ENCODE measurements at regions not wholly inside any gene's neighbourhood (a gene's known extent, or its start where the extent isn't known, plus 50 kb on each side); places are given as distances from the start of the nearest gene placed in this dataset.
"Not testable (repeated sequence)": the region's sequence is repeated elsewhere in the genome, so short reads cannot be mapped to it uniquely, and the experiment has no call there.

DNA sequence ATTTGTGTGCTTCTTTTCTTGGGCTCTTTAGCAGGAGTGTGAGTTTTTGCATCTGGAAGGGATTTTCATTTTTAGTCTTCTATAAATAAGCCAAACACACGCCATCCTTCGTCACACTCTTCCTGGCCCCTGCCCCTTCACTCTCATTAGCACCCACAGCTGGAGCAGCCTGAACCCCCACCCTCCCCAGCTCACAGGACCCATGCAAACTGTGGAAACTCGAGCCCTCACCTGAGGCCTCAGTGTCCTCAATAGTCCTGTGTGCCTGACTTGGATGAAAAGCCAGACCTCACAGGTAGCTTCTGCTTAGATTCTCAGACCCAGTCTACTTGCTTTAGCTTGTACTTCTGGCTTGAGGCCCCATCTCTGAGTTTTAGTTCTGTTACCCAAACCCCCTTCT, 167.9 kb downstream of the MTHFS start:
- Histone ChIP-seq H3K27me3 (ENCODE audit: control insufficient read depth, insufficient read depth, low read length) (no peaks in the 10 kb centered on the region), H3K4me1 (ENCODE audit: control insufficient read depth, low read depth, low read length) (no peaks in the 10 kb centered on the region), H3K9ac (ENCODE audit: low read length) (no peak overlapping the region), H3K36me3 (ENCODE audit: control insufficient read depth, low read depth, low read length) (no peaks in the 10 kb centered on the region), H3K27ac (ENCODE audit: low read length) (no peak overlapping the region), H3K9me3 (ENCODE audit: control insufficient read depth, low read depth, low read length) (no peaks in the 10 kb centered on the region), H3K4me3 (ENCODE audit: low read length) (no peak overlapping the region)

DNA sequence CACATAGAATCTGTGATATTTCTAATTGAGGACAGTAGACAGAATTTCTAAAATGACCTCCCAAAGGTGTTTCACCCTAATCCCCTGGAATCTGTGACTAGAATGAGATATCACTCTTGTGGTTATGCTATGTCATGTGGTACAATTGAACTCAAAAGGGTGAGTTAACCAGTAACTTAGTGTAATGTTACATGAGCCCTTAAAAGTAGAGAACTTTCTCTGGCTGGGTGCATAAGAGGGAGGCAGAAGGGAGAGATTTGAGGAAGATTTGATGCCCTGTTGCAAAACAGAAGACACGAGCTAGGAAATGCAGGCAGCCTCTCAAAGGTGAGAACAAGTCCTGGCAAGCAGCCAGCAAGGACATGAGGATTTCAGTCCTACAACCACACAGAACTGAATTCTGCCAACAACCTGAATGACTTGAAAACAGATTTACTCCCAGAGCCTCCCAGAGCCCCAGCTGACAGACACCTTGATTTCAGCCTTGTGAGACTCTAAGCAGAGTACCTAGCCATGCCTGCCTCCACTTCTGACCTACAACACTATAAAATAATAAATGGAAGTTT, 160.3 kb downstream of the MTHFS start:
- Histone ChIP-seq H3K27me3 (ENCODE audit: control insufficient read depth, insufficient read depth, low read length) (no peaks in the 10 kb centered on the region), H3K27ac (ENCODE audit: low read length) (no peak overlapping the region), H3K9me3 (ENCODE audit: control insufficient read depth, low read depth, low read length) (no peaks in the 10 kb centered on the region), H3K9ac (ENCODE audit: low read length) (no peak overlapping the region), H3K4me3 (ENCODE audit: low read length) (no peak overlapping the region), H3K4me1 (ENCODE audit: control insufficient read depth, low read depth, low read length) (no peaks in the 10 kb centered on the region), H3K36me3 (ENCODE audit: control insufficient read depth, low read depth, low read length) (no peaks in the 10 kb centered on the region)

DNA sequence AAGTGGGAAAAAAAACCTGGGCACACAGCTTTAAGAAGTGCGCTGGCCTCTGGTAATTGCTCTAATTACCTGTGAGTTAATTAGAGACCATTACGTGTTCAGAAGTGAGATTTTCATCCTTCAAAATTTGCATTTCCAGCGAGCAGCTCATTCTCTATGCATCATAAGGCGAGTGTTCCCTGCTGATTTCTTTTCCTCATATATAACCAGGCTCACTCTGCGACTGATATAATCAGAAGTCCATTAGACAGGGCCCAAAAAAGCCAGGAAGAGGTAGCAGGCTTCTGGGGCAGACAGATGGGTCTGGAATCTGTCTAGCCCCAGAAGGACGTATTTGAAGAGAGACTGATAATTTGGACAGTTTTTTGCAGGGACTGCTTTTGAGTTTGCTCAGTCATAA, 158.7 kb downstream of the MTHFS start:
- no peaks in the 10 kb centered on the region for H3K4me1 ChIP-seq (ENCODE audit: control insufficient read depth, low read depth, low read length)
- H3K36me3 ChIP-seq (ENCODE audit: control insufficient read depth, low read depth, low read length) = no peaks in the 10 kb centered on the region
- H3K27ac ChIP-seq (ENCODE audit: low read length) = no peak overlapping the region
- H3K9me3 ChIP-seq (ENCODE audit: control insufficient read depth, low read depth, low read length) = no peaks in the 10 kb centered on the region
- H3K4me3 ChIP-seq (ENCODE audit: low read length) = no peak overlapping the region
- no peaks in the 10 kb centered on the region for H3K27me3 ChIP-seq (ENCODE audit: control insufficient read depth, insufficient read depth, low read length)
- H3K9ac ChIP-seq (ENCODE audit: low read length) = no peak overlapping the region

DNA sequence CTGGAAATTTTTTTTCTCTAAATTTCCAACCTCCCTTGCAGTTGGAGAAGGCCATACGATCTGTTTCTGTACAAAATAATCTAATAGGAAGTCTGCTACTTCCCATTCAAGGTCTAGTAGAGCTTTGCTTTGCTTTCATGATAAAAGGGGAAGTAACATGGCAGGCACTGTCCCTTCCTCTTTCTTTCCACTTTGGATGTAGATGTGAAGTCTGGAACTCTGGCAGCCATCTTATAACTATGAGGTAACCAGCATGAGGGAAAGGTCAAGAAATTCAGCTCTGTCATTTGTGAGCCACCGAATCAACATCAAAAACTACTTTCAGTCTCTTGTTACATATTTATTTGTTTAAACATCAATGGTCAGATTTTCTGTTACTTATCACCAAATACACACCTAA, 156.3 kb downstream of the MTHFS start:
- Histone ChIP-seq H3K9ac (ENCODE audit: low read length) (no peak overlapping the region), H3K4me3 (ENCODE audit: low read length) (no peak overlapping the region), H3K36me3 (ENCODE audit: control insufficient read depth, low read depth, low read length) (no peaks in the 10 kb centered on the region), H3K27ac (ENCODE audit: low read length) (no peak overlapping the region), H3K4me1 (ENCODE audit: control insufficient read depth, low read depth, low read length) (no peaks in the 10 kb centered on the region), H3K27me3 (ENCODE audit: control insufficient read depth, insufficient read depth, low read length) (no peaks in the 10 kb centered on the region), H3K9me3 (ENCODE audit: control insufficient read depth, low read depth, low read length) (no peaks in the 10 kb centered on the region)

DNA sequence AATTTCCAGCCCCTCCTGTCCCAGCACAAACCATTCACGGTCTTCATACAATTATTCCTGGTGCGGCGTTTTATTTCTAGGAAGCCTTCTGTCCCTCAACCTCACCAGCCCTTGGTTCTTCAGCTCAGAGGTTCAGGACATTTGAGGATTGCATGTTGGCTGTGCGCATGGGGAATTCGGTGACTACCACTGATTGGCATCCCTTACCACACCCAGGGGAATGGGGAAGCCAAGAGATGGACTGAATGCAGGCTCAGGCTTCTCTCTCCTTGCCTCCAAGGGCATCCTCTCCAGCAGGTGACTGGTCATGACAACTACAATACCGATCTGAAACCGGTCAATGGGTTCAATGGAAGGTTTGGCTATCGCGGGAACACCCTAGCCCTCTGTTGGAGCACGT, 153.8 kb downstream of the MTHFS start:
- Histone ChIP-seq H3K27ac (ENCODE audit: low read length) (no peak overlapping the region), H3K27me3 (ENCODE audit: control insufficient read depth, insufficient read depth, low read length) (no peaks in the 10 kb centered on the region), H3K4me1 (ENCODE audit: control insufficient read depth, low read depth, low read length) (no peaks in the 10 kb centered on the region), H3K9me3 (ENCODE audit: control insufficient read depth, low read depth, low read length) (no peaks in the 10 kb centered on the region), H3K9ac (ENCODE audit: low read length) (no peak overlapping the region), H3K4me3 (ENCODE audit: low read length) (no peak overlapping the region), H3K36me3 (ENCODE audit: control insufficient read depth, low read depth, low read length) (no peaks in the 10 kb centered on the region)

DNA sequence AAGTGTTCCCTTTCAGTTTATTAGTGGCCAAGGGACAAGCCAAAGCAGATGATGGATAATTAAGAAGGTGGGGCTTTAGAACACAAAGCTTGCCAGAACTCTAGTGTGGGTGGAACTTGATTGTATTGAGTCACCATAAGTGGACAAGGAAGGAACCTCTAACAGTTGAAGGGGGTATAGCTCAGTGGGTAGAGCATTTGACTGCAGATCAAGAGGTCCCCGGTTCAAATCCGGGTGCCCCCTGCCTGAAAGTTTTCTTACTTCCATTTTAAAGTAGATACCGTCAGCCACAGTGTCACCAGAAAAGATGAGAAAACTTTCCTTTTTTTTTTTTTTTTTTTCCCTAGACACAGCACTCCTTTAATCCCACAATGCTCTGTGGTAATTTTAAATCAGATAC, 152.3 kb downstream of the MTHFS start:
- not testable (repeated sequence) for H3K27ac ChIP-seq (ENCODE audit: low read length); H3K27me3 ChIP-seq (ENCODE audit: control insufficient read depth, insufficient read depth, low read length); H3K36me3 ChIP-seq (ENCODE audit: control insufficient read depth, low read depth, low read length); H3K4me1 ChIP-seq (ENCODE audit: control insufficient read depth, low read depth, low read length); H3K9ac ChIP-seq (ENCODE audit: low read length); H3K4me3 ChIP-seq (ENCODE audit: low read length); H3K9me3 ChIP-seq (ENCODE audit: control insufficient read depth, low read depth, low read length)

DNA sequence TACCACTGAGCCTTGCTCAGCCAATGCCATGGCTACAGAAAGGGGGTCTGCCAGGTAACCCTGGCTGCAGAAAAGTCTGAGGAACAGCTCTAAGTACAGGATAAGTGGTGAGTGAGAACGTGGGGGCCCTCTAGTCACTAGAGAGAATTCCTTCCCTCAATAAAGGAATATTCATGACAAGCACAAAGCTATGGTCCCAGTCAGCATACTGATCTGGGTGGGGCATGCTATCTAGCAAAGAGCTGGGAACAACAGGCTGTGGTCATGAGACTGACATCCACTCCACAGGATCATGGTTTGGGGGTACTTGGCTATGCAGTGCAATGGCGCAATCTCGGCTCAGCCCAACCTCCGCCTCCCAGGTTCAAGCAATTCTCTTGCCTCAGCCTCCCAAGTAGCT, 140.4 kb downstream of the MTHFS start:
- Histone ChIP-seq H3K36me3 (ENCODE audit: control insufficient read depth, low read depth, low read length) (no peaks in the 10 kb centered on the region), H3K27ac (ENCODE audit: low read length) (no peak overlapping the region), H3K27me3 (ENCODE audit: control insufficient read depth, insufficient read depth, low read length) (no peaks in the 10 kb centered on the region), H3K9me3 (ENCODE audit: control insufficient read depth, low read depth, low read length) (no peaks in the 10 kb centered on the region), H3K4me1 (ENCODE audit: control insufficient read depth, low read depth, low read length) (no peaks in the 10 kb centered on the region), H3K4me3 (ENCODE audit: low read length) (no peak overlapping the region), H3K9ac (ENCODE audit: low read length) (no peak overlapping the region)

DNA sequence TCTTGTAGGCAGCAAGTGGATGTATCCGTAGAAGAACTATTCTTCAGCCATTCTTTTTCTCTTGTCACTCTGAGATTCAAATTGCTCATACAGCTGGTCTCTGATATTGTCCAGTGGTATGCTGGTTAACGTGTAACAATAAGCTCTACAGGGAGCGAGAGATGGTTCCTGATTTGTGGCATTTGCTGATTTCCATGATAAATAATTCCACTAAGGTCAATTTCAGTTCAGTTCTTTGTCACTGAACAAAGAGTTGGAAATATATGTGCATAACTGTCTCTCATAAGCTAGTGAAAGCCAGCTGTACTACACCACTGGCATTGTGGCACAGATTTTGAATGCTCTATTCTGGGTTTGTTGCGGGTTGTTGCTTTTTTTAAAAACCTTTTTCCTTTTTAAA, 131.7 kb downstream of the MTHFS start:
- Histone ChIP-seq H3K9me3 (ENCODE audit: control insufficient read depth, low read depth, low read length) (no peaks in the 10 kb centered on the region), H3K36me3 (ENCODE audit: control insufficient read depth, low read depth, low read length) (no peaks in the 10 kb centered on the region), H3K4me1 (ENCODE audit: control insufficient read depth, low read depth, low read length) (no peaks in the 10 kb centered on the region), H3K4me3 (ENCODE audit: low read length) (no peak overlapping the region), H3K27ac (ENCODE audit: low read length) (no peak overlapping the region), H3K9ac (ENCODE audit: low read length) (no peak overlapping the region), H3K27me3 (ENCODE audit: control insufficient read depth, insufficient read depth, low read length) (no peaks in the 10 kb centered on the region)

DNA sequence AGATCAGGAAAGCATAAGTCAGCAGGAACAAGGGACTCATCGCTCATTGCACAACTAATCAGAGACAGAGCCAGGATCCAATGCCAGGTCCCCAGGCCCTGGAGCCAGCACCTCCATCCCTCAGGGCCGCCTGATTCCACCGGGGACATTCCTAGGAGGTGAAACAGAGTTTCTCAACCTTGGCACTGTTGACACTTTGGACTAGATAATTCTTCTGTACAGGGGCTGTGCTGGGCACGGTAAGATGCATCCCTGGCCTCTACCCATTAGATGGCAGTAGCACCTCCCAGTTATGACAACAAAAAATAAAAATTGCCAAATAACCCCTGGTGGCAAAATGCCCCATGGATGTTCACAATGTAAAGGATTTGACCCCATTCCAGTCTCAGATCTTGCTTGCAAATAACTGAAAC, 127.7 kb downstream of the MTHFS start:
- Histone ChIP-seq H3K27me3 (ENCODE audit: control insufficient read depth, insufficient read depth, low read length) (no peaks in the 10 kb centered on the region), H3K4me1 (ENCODE audit: control insufficient read depth, low read depth, low read length) (no peaks in the 10 kb centered on the region), H3K9ac (ENCODE audit: low read length) (no peak overlapping the region), H3K36me3 (ENCODE audit: control insufficient read depth, low read depth, low read length) (no peaks in the 10 kb centered on the region), H3K9me3 (ENCODE audit: control insufficient read depth, low read depth, low read length) (no peaks in the 10 kb centered on the region), H3K27ac (ENCODE audit: low read length) (no peak overlapping the region), H3K4me3 (ENCODE audit: low read length) (no peak overlapping the region)

DNA sequence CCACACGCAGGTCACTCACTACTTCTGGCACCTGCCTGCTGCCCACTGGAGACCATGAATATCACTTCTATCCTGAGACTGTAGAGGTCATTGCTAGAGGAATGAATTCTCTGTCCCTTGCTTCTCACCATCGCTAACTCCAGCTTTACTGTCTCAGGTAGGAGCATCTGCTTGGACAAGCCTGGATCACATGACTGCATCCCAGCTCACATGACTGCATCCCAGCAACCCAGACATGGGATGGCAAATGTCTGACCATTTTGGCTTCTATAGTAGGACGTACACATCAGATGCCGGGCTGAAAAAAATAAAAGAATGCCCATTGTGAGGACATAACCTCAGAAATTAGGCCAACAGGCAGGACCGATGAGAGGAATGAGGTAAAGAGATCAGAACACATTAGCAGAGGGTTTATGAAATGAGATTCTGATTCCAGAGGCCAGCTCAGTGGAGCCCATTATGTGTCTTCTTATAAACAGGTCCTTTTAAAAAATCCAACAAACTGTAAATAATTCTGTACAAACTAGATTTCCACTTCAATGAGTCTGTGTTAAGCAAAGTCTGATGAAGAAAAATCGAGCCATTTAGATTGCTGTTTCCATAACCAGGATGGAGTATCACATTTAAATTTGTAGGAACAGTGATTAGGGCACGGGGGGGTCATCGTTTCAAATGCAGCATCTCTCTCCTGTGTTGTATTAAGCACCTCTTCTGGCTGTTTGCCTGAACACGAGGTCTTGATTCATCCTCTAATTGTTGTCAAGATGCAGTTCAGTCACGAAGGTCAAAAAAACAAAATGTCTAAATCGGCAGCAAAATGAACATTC, 126.7 kb downstream of the MTHFS start:
- no peak overlapping the region for H3K9ac ChIP-seq (ENCODE audit: low read length)
- H3K4me1 ChIP-seq (ENCODE audit: control insufficient read depth, low read depth, low read length) = no peaks in the 10 kb centered on the region
- no peaks in the 10 kb centered on the region for H3K36me3 ChIP-seq (ENCODE audit: control insufficient read depth, low read depth, low read length)
- no peak overlapping the region for H3K27ac ChIP-seq (ENCODE audit: low read length)
- no peaks in the 10 kb centered on the region for H3K27me3 ChIP-seq (ENCODE audit: control insufficient read depth, insufficient read depth, low read length)
- H3K9me3 ChIP-seq (ENCODE audit: control insufficient read depth, low read depth, low read length) = no peaks in the 10 kb centered on the region
- H3K4me3 ChIP-seq (ENCODE audit: low read length) = no peak overlapping the region

DNA sequence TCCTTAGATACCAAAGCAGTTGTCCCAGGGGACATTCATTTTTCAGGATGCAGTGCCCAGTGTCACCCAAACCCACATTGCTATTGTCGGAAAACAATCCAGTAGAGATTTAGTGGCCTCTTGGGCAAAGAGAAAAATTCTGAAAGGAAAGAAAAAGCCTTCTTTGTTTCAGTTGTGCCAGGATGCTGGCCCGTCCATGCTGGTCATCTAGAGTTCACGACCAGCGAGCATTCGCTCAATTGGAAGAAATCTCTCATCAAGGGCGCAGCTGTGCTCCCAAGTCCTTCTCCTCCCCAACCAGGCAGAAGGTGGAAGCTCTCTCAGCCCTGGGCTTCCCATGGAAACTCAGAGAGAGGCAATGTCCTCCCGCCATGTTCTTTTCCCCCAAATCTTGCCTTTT, 123.7 kb downstream of the MTHFS start:
- Histone ChIP-seq H3K27me3 (ENCODE audit: control insufficient read depth, insufficient read depth, low read length) (no peaks in the 10 kb centered on the region), H3K4me1 (ENCODE audit: control insufficient read depth, low read depth, low read length) (no peaks in the 10 kb centered on the region), H3K9ac (ENCODE audit: low read length) (no peak overlapping the region), H3K4me3 (ENCODE audit: low read length) (no peak overlapping the region), H3K27ac (ENCODE audit: low read length) (no peak overlapping the region), H3K36me3 (ENCODE audit: control insufficient read depth, low read depth, low read length) (no peaks in the 10 kb centered on the region), H3K9me3 (ENCODE audit: control insufficient read depth, low read depth, low read length) (no peaks in the 10 kb centered on the region)

DNA sequence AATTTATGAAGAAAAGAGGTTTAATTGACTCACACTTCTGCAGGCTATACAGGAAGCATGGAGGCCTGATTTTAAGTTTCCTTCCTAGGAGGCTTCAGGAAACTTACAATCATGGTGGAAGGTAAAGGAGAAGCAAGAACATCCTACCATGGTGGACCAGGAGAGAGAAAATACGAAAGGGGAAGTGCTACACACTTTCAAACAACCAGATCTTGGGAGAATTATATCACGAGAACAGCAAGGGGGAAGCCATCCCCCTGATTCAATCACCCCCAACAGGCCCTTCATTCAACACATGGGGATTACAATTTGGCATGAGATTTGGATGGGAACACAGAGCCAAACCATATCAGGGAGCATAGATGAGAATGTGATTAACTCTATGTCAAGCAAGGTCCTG, 121.0 kb downstream of the MTHFS start:
- Histone ChIP-seq H3K27me3 (ENCODE audit: control insufficient read depth, insufficient read depth, low read length) (no peaks in the 10 kb centered on the region), H3K9me3 (ENCODE audit: control insufficient read depth, low read depth, low read length) (no peaks in the 10 kb centered on the region), H3K9ac (ENCODE audit: low read length) (no peak overlapping the region), H3K4me1 (ENCODE audit: control insufficient read depth, low read depth, low read length) (no peaks in the 10 kb centered on the region), H3K4me3 (ENCODE audit: low read length) (no peak overlapping the region), H3K36me3 (ENCODE audit: control insufficient read depth, low read depth, low read length) (no peaks in the 10 kb centered on the region), H3K27ac (ENCODE audit: low read length) (no peak overlapping the region)

Data from iPS-18a (cell line).